NCI-H345 treated with DMSO at 0.1 percent for 48 hours (cell line): ENCODE measurements at regions not wholly inside any gene's neighbourhood (a gene's known extent, or its start where the extent isn't known, plus 50 kb on each side); places are given as distances from the start of the nearest gene placed in this dataset.
A peak's percentile ranks its signal among the peaks of the same experiment; 100 is the strongest.

ENCODE experiments used
- DNase-seq: peaks from one replicate; lab custom pipeline; 2025; ENCODE audit not compliant: unreplicated experiment; lab: John Stamatoyannopoulos, UW

DNA sequence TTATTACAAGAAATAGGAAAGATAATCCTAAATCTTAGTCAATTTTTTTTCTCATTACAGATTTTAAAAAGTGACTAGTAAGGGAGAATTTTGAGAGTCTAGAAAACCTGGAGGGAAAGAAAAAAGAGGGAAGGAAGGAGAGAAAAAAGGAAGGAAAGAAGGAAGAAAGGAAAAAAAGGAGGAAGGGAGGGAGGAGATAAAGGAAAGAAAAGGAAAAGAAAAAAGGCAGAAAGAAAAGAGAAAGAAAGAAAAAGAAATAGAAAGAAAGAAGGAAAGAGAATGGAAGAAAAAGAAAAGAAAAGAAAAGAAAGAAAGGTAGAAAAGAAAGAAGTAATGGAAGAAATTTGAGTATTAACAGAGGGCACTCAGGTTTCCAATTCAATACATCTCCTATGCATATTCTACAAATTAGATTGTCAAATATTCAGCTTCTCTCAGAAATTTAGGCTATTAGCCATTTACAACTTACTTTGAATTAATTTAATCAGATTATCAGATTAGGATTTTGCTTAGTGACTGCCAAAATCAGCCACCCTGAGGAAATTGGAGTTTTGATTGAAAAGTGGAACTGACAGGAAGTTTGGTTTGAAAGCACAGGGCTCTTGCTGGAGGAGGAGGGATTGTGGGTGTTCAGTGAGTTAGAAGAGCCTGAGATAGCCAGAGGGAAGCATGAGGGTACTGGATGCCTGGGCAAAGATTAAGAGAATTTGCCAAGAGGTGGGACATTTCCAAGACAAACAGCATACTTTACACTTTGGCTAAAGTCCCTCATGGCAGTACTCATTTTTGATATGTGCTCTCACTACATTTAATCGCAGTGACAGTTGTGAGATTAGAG lies 677.8 kb downstream of the USP25 start:
- no peak for DNase-seq

DNA sequence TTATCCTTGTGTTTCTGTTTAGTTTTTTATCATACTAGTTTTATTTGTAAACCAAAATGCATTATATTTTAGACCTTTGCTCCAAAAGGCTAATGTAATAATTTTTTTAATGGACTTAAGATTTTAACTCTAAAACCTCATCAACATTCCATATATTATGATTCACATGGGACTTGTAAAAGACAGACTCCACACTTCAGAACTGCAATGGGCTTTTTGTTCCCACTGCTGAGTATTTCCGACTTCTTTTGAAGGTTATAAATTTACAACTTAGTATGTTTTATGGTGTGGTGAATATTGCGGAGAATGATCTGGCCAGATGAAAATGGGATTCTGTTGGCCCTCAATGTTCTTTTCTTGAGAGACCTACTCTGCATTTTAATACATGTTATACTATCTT lies 678.5 kb downstream of the USP25 start:
- no peak for DNase-seq

DNA sequence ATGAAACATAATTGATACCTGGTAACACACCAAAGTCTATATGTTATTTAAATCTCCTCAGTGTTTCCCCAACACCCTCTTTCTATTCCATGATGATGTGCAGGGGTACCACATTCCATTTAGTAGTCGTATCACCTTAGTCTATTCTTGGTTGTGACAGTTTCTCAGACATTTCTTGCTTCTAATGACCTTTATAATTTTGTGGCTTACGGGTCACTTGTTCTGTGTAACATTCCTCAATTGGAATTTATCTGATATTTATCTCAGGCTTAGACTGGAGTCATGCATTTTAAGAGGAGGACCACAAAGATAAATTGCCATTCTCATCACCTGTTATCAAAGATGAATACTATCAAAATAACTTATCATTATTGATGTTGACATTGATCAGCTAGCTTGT lies 679.6 kb downstream of the USP25 start:
- no peak for DNase-seq

DNA sequence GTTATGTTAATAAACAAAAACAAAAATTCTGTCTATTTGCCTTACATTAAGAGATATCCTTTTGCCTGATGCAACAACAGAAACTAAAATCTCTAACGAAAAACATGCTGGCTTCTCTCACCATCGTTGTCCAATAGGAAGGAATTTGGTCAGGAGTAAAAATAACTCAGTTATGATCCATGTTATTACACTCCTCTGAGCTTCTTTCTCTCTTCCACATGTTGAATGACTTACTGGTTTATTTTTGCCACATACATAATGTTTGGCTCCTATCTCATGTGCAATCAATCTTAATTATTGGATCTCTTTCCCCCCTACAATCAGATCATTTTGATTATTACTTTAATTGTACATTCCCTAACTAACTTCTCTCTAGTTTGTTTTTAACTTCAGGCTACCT lies 688.4 kb downstream of the USP25 start:
- no peak for DNase-seq

DNA sequence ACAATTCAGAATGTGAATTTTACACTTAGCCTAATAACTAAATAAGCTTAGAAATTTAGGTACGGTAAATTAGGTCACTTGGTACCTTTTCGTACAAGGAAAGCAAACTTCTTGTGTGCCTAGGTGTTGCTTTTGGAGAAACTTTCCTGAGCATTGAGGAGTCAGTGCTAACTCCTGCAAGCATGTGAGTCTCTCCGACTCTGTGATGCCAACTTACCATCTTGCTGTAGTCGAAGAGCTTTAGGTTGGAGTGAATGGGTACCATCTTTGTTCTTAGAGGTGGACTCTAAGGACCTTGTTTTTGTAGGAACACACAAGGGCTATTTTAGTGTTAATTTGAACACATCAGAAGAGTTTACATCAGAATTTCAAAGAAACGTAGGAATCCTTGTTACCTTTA lies 688.9 kb downstream of the USP25 start:
- no peak for DNase-seq

DNA sequence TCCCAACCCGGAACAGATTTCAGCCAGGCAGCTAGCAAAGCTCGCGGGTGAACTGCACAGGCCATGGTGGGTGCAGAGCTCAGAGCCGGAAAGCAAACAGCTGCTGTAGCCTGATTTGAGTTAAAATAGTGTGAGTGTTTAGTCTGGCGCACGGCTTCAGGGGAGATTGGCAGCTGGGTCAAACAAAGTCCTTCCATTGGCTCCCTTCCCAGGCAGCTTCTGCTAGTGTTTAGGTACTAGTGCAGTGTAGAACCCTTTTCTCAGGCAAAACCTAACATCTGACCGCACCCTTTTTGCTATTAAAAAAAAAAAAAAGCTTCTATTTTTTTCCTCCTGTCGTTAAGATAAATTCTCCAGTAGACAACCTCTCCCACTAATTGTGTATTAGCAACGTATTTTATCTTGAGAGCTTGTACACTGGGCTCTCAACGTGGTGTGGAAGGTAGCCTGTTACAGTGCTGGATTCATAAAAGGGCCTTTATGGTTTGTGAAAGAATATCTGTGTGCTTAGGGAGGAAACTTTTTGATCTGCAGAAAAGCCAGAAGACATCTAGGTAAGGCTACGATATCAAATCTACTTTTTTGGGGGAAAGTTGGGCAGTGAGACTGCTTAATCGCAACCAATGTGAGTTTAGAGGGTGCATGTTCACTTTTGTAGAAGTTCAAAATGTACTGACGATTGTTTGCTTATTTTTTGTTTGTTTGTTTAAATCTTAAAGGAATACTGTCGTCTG lies 689.6 kb downstream of the USP25 start:
- DNase-seq, result peak; percentile 97

DNA sequence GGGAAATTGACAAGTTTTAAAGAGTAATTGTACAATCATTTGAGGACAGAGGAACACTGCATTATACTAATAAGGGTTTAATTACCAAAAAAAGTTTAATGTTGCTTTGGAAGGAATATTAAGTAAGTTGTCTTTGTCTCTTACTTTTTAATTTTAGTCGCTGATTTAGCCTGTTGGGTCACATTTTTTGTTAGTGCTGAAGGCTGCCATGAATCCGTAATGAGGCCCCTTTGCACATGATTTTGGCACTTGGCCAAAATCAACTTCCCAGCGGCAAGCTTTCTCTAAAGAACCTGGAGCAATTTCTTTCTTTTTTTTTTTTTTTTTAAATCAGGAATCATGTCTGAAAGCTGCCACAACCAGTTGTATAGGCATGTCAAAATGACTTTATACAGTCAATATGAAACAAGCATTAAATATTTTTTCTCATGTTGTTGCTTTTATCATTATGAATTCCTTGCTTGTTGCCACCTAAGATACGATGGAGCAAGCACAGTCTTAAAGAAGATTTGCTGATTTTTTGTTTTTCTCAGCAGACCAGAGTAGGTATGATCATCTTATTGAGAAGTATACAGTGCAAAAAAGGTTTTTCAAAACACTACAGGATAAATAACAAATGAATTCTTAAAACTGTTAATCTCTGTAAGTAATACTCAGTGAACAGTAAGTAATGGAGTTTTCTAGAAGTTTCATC lies 690.4 kb downstream of the USP25 start:
- DNase-seq, result peak; percentile 82

DNA sequence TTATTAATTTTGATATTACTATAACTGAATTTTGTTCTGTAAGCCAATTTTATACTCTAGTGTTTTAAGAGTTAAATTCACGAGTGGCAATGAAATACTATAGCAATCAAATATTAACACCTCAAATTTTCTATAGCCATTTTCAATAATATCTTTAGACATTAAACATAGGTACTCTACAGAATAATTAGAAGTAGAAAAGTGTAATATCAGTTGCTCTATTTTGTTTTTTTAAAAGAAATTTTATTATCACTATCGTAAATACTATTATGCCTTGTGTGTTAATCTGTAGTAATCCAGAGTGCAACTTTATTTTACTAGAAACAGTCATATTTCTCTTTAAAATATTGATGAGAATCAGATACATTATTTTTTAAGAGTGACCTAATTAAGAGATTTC lies 691.2 kb downstream of the USP25 start:
- no peak for DNase-seq

DNA sequence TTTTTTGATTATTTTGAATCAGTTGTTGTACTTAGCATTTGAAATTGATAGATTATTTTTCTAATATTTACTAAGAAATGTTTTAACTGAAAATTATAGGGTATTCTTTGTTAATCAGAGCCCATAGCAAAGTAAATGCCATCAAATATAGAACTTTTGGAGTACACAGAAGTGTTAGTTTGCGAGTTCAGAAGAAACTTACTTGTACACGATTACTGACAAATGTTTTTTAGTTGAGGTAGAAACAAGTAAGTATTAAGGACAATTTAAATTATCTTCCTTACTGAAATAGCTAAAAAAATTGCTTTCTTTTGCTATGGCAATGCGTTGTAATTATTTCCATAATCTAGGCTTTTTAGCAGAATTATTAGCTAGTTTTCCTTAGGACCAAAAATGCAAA lies 692.2 kb downstream of the USP25 start:
- DNase-seq, result no peak

DNA sequence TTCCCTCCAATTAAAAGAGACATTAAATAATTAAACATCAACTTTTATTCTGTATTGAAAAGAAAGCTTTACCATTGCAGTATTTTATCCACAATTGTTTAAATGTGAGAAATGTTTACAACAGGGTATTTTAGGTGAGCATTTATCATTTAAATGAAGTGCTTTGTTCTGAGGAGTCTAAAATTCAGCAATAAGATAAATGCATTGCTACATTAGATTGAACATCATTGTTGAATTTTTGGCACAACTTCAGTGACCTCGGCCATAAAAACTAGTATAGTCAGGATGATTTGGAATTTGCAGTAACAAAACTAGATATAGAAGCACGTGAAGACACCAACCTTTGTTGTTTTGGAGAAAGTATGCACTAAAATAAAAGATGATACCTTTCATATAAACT lies 692.9 kb downstream of the USP25 start:
- DNase-seq, result no peak

DNA sequence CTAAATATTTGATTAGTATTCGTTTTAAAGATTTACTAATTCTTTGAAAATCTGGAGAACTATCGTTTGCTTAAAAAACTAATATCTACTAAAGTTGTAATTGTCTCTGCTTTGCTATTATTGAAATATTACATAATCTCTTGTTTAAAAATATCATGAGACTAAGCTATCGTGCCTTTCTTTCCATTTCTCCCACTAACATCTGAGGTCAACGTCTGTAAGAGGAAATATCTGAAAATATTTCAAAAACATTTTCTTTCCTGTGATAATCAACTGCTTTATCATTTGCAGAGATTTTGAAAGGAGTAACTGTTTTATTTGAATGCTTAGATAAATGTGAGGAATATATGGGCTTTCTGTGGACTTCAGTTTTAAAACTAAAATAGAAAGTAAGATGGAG lies 694.1 kb downstream of the USP25 start:
- no peak for DNase-seq

DNA sequence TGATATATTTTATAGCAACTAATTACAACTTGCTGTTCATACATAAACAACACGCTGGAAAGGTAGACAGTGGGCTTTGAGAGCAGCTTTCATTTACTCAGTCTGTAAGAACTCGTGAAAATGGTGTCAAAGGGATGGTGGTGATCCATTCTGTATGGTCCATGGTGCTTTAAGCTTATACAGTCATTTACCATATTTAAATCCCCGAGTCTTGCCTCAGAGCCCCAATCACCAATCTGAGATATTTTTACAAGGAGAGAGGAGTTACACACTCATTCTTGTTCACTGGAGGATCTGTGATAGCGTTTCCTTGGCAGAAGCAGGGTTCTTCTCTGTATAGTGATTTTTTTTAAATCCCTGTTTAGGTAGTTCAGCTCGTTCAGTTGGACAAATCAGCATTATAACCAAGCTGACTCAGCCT lies 694.6 kb downstream of the USP25 start:
- DNase-seq, result no peak

DNA sequence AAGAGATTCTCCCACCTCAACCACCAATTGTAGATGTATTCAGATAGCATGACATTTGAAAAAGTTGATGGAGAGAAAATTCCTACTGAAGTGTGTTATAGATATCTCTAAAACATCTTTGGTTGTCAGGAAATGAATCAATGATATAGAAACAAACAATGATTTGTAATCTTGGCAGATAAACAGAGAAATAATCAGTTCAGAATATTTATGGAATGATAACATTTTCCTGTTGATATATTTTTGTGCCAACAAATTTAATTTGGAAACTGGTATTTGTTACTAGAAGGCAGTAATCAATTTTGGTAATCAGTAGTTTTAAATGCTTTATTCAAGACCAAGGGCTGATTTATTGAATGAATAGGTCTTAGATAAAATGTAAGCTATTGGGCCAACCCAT lies 695.6 kb downstream of the USP25 start:
- DNase-seq, result no peak

DNA sequence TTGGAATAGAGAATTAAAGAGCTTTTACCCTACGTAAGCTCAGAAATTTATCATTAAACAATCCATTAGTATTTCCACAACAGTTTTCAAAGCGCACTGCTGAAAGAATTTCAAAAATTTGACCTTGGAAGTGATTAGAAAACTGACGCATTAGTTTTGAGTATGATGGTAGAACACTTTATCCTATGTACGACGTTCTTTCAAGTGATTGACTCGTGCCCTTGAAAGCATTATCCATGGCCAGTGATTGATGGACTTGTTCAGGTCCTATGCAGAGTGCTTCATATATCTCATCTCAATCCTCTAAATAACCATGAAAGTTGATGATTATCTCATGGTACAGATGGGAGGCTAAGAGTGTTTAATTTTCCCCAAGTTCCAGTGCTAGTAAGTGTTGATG lies 697.2 kb downstream of the USP25 start:
- DNase-seq, result no peak

DNA sequence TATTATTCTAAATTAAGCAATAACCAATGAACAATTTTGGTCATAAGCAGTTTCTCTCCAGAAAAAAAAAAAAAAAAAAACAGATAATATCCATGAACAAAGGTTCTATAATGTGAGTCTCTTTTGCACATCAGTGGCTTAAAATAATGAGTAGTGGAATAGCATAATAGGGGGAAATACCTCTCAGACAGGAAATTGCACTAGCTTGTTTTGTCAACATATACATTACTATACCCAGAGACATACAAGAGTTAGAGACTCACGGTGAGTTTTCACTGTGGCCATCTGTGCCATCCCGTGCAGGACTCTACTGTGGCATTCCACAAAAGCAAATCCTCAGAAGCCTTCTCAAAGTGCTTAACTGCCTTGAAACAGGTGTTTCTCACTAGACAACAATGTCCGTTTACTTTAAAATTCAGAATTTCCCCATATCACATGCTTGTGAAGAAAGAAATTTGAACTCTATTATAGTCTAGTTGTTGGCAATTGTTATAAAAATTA lies 697.9 kb downstream of the USP25 start:
- no peak for DNase-seq

DNA sequence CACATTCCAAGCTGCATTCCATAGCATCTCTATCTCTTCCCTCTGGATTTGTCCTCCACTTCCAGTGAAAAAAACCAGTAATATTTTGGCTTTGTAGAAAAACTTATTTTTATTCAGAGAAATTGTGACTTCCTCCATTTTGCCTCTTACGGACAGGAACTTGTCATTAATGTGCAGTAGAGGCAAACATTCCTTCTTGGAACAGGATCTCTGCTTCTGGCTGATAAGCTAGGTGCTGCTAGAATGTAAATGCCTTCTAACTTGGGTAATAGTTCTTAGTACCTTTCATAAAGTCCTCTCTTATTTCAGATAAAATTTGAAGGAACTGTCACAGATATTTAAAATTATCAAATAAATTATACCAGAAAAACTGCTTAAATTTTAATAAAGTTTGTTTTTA lies 707.8 kb downstream of the USP25 start:
- DNase-seq, result no peak

DNA sequence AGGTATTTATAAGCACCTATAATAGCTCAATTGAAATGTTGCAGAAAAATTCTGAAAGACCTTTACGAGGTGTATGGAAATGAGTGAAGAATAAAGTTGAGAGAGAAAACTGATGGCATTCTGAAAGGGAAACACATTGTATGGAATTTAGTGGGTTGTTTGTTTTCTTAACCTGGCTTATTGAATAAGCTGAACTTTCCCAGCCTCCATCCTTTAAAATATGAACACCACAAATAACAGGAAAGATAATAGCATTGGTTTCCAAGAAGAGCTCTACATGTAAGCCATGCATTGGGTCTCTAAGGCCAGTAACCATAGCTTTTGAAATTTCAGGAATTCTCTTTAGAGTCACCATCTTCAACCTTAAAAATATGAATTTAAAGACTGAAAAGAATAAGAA lies 709.0 kb downstream of the USP25 start:
- DNase-seq, result no peak

DNA sequence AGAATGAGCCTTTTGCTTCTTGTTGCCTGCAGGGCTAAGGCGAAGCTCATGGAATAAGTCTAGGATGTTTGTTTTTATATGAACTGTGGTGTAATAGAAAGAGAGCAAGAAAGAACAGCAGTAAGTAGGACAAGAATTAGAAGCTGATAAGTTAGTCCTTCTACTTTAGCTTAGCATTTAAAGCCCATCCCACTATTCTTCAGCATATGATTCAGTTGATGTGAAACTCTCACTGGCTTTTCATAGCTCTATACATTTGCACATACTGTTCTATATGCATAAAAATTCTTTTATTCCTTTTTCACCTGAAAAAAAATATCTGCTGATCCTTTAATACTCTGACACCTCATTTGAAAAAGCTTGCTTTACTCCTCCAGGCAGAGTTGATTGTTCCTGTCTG lies 712.0 kb downstream of the USP25 start:
- no peak for DNase-seq

DNA sequence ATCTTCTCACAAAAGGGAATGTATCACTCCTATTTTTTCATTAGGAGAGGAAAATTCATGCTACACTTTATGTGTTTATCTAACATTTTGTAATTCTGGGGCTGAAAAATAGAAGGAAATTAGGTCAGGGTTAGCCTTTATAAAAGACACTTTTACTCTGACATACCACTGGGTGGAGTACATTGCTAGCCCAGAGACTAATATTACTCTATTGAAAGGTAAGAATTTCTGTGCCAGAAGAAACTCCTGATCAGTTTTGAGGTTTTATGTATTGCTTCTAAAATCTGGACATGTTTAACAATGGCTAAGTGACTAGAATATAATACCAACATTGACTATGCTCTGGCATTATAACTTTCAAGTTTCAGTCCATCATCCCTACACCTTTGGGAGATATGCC lies 724.6 kb downstream of the USP25 start:
- no peak for DNase-seq

DNA sequence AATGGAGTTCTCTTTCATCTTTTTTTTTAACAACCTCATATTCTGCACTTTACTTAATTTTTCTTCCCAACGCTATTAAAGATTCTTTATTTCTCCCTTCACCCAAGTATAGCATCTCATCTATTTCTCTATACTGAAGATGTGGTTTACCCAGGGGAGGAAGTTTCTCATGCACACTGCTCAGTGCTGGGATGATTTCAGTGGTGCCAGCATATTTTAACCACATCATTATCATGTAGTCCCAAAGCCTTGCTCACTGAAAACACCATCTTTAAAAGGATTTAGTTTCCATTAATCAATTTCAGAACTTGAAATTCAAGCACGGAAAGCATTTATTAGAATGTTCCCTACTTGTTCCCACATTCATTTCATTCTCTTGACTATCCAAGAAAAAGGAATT lies 725.7 kb downstream of the USP25 start:
- no peak for DNase-seq

DNA sequence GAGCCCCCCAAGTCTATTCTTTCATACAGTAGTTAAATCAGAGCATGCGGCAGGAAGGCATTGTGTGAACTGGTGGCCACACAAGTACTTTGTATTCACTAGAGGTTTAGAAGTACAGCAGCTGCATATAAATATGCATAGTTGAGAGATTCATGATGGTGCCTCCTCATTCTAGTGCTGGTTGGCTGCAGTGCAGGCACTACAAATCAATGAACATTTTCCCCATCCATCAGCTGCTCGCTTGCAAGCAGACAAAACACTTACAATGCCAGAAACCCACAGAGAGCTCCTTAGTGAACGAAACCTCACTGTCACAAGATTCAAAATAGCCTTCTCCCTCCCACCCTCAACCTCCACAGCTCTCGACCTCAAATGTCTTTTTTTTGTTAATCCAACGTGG lies 726.2 kb downstream of the USP25 start:
- peak; percentile 69 for DNase-seq

DNA sequence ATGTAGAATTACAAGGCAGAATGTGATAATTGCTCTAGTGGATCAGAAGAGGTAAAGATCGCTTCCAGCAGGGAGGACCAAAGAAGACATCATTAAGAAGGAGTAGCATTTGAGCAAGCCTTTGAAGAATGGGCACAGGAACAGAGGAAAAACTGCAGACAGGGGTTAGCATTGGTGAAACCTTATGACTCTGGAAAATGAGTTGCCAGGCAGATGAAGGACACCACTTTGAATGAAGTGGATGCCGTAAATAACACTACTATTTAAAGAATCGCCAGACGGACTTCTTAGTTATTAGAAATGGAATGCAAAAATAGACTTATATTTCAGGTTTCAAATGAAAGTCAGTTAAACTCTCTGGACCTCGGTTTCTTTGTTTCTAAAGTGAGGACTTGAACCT lies 727.7 kb downstream of the USP25 start:
- DNase-seq, result no peak
